ENCODE measurements at regions not wholly inside any gene's neighbourhood (a gene's known extent, or its start where the extent isn't known, plus 50 kb on each side); places are given as distances from the start of the nearest gene placed in this dataset.

GRCh38 chr14:46087604-46088003, 564.0 kb downstream of the RPL10L start:
- H3K4me3 ChIP-seq (ENCODE audit: low read length) = no peak overlapping the region
- CTCF ChIA-PET = no interaction called here
- no peak for ATAC-seq
- no peaks in the 10 kb centered on the region for H3K79me2 ChIP-seq (ENCODE audit: low read length)
- no peak overlapping the region for H3K27ac ChIP-seq (ENCODE audit: low read length)
- no peaks in the 10 kb centered on the region for H3K36me3 ChIP-seq (ENCODE audit: low read depth, low read length)
- POLR2A ChIA-PET (ENCODE audit: unreplicated experiment) = no interaction called here
- intact Hi-C loops (cut with micrococcal nuclease) = loop anchor here (10.0 kb wide), 1 partner anchor 63 kb away; no protein-coding TSS in a partner anchor
- no peak overlapping the region for H3K9ac ChIP-seq (ENCODE audit: low read length)
- H3K9me3 ChIP-seq (ENCODE audit: low read length) = no peaks in the 10 kb centered on the region
- BruUV-seq (replicated peaks) = no TSS peak
- no peak overlapping the region for H2AFZ ChIP-seq (ENCODE audit: low read length)
- H3K9me2 ChIP-seq (replicated peaks; ENCODE audit: low read length) = no peaks in the 10 kb centered on the region
- no peaks in the 10 kb centered on the region for H4K20me1 ChIP-seq (ENCODE audit: low read length)
- no peak overlapping the region for H3K4me2 ChIP-seq (ENCODE audit: low read length)
- no peak for DNase-seq
- TF ChIP-seq EZH2 (IDR thresholded peaks at IDR 0.05; ENCODE audit: low read length, unreplicated experiment) (no peak), EZH2phosphoT487 (IDR thresholded peaks at IDR 0.05; ENCODE audit: borderline replicate concordance, low read length) (no peak), CTCF (conservative IDR thresholded peaks at IDR 0.05; ENCODE audit: low read depth, low read length) (no peak)
- no peaks in the 10 kb centered on the region for H3K4me1 ChIP-seq (ENCODE audit: insufficient read depth, low read length)
- H3K27me3 ChIP-seq (ENCODE audit: low read length) = no peaks in the 10 kb centered on the region
- no peaks in the 10 kb centered on the region for H3F3A ChIP-seq (ENCODE audit: low read length, unreplicated experiment)

- DNase-seq = no peak
- CTCF ChIA-PET = no interaction called here
Observed at GRCh38 chr14:46074061-46074460, 577.5 kb downstream of the RPL10L start.

More at GRCh38 chr14:46074061-46074460, 577.5 kb downstream of the RPL10L start:
- Histone ChIP-seq H3K4me2 (ENCODE audit: low read length) (no peak overlapping the region), H3K9me2 (replicated peaks; ENCODE audit: low read length) (no peaks in the 10 kb centered on the region), H3K27me3 (ENCODE audit: low read length) (0 out of 2 replicates have a peak, but pooled peaks cover 5% of the 10 kb centered on the region), H3K27ac (ENCODE audit: low read length) (no peak overlapping the region), H3K36me3 (ENCODE audit: low read depth, low read length) (no peaks in the 10 kb centered on the region), H3K79me2 (ENCODE audit: low read length) (no peaks in the 10 kb centered on the region), H3K4me3 (ENCODE audit: low read length) (no peak overlapping the region), H3K4me1 (ENCODE audit: insufficient read depth, low read length) (no peaks in the 10 kb centered on the region), H3K9me3 (ENCODE audit: low read length) (no peaks in the 10 kb centered on the region), H4K20me1 (ENCODE audit: low read length) (no peaks in the 10 kb centered on the region), H3K9ac (ENCODE audit: low read length) (no peak overlapping the region), H2AFZ (ENCODE audit: low read length) (no peak overlapping the region), H3F3A (ENCODE audit: low read length, unreplicated experiment) (no peaks in the 10 kb centered on the region)
- ATAC-seq = no peak
- BruUV-seq (replicated peaks) = no TSS peak
- POLR2A ChIA-PET (ENCODE audit: unreplicated experiment) = no interaction called here
- no peak for TF ChIP-seq CTCF (conservative IDR thresholded peaks at IDR 0.05; ENCODE audit: low read depth, low read length)
- TF ChIP-seq EZH2phosphoT487 (IDR thresholded peaks at IDR 0.05; ENCODE audit: borderline replicate concordance, low read length) = no peak
- no peak for TF ChIP-seq EZH2 (IDR thresholded peaks at IDR 0.05; ENCODE audit: low read length, unreplicated experiment)
- intact Hi-C loops (cut with micrococcal nuclease) = no loop called here
